MM.1S (cell line): ENCODE measurements at regions not wholly inside any gene's neighbourhood (a gene's known extent, or its start where the extent isn't known, plus 50 kb on each side); places are given as distances from the start of the nearest gene placed in this dataset.

Source experiments
- DNase-seq: peaks from one replicate; pipeline ENCODE4 v3.0.0-alpha.2; 2015
- H2AFZ ChIP-seq: fragments of 300-600 bp; sonication (generic); 2 replicates; pipeline ENCODE4 v1.6.0; 2016; ENCODE audit warnings: antibody characterized with exemption, low read length
- H3F3A ChIP-seq: fragments of 300-600 bp; sonication (generic); 2 replicates; pipeline ENCODE4 v1.6.1; 2016; ENCODE audit warnings: mild to moderate bottlenecking, antibody characterized with exemption, low read length, moderate library complexity, mixed read lengths; ENCODE audit not compliant: insufficient read depth
- H3K27ac ChIP-seq: fragments of 300-600 bp; sonication (generic); 2 replicates; pipeline ENCODE4 v1.5.1; 2016; ENCODE audit warnings: mild to moderate bottlenecking, low read length
- H3K27me3 ChIP-seq: fragments of 300-600 bp; sonication (generic); replicated peaks from 2 replicates; pipeline ENCODE4 v1.6.0; 2016; ENCODE audit warnings: low read length; ENCODE audit not compliant: insufficient read depth
- H3K36me3 ChIP-seq: fragments of 300-600 bp; sonication (generic); replicated peaks from 2 replicates; pipeline ENCODE4 v1.6.1; 2016; ENCODE audit warnings: mild to moderate bottlenecking, low read length, mixed read lengths; ENCODE audit not compliant: insufficient read depth
- H3K4me1 ChIP-seq: fragments of 300-600 bp; sonication (generic); 2 replicates; pipeline ENCODE4 v1.6.1; 2016; ENCODE audit warnings: low read length, mixed read lengths
- H3K4me2 ChIP-seq: fragments of 300-600 bp; sonication (generic); 2 replicates; pipeline ENCODE4 v1.6.0; 2016; ENCODE audit warnings: low read depth, low read length
- H3K4me3 ChIP-seq: fragments of 300-600 bp; sonication (generic); 2 replicates; pipeline ENCODE4 v1.5.1; 2016; ENCODE audit warnings: low read length, mixed read lengths
- H3K79me2 ChIP-seq: fragments of 300-600 bp; sonication (generic); 2 replicates; pipeline ENCODE4 v1.6.1; 2016; ENCODE audit warnings: mixed run types, low read length, mixed read lengths
- H3K9ac ChIP-seq: fragments of 300-600 bp; sonication (generic); 2 replicates; pipeline ENCODE4 v1.6.1; 2016; ENCODE audit warnings: low read length, mixed read lengths
- H3K9me2 ChIP-seq: fragments of 300-600 bp; sonication (generic); replicated peaks from 2 replicates; pipeline ENCODE4 v1.6.1; 2016; ENCODE audit warnings: mild to moderate bottlenecking, low read length, mixed read lengths; ENCODE audit not compliant: insufficient read depth
- H3K9me3 ChIP-seq: fragments of 300-600 bp; sonication (generic); replicated peaks from 2 replicates; pipeline ENCODE4 v1.6.1; 2016; ENCODE audit warnings: mild to moderate bottlenecking, low read length, mixed read lengths; ENCODE audit not compliant: insufficient read depth
- H4K20me1 ChIP-seq: fragments of 300-600 bp; sonication (generic); 2 replicates; pipeline ENCODE4 v1.6.1; 2016; ENCODE audit warnings: mild to moderate bottlenecking, low read length, moderate library complexity, mixed read lengths; ENCODE audit not compliant: insufficient read depth
- EZH2 ChIP-seq: fragments of 300-600 bp; sonication (generic); optimal IDR thresholded peaks from 2 replicates; pipeline ENCODE3; 2017; ENCODE audit warnings: low read depth, mild to moderate bottlenecking, antibody characterized with exemption, low read length, mixed read lengths
- EZH2phosphoT487 ChIP-seq: fragments of 300-600 bp; sonication (generic); IDR thresholded peaks from 2 replicates; pipeline ENCODE4 v1.6.1; 2018; ENCODE audit warnings: antibody characterized with exemption, low read length
- TF ChIP-seq, protein P1 (sequence below): fragments of 300-600 bp; sonication (generic); IDR thresholded peaks from 2 replicates; pipeline ENCODE4 v1.5.1; 2016; ENCODE audit warnings: antibody characterized with exemption, low read length, mixed read lengths

DNA sequence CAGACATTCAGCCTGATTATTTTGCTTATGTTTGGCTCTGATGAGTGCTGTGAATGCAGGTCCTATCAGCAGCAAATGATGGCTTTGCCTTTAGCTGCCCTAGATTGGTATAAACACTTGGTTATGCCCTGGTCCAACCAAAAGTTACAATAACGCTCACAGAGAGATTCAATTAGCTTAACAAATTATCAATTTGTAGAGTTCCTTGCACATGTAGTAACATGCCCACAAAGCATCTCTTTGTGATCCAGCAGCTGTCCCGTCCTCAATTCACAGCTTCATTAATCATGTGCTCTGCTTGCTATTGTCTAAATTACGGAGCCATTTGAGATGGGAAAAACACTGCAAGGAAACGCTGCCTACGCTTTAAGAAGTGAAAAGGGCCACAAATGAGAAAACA, 457.9 kb downstream of the HDGFL1 start:
- H3K9me3 ChIP-seq, result no peaks in the 10 kb centered on the region
- no peak for DNase-seq
- no peaks in the 10 kb centered on the region for H3F3A ChIP-seq
- H3K4me3 ChIP-seq, result no peak overlapping the region
- no peaks in the 10 kb centered on the region for H3K79me2 ChIP-seq
- H3K36me3 ChIP-seq, result no peaks in the 10 kb centered on the region
- no peaks in the 10 kb centered on the region for H4K20me1 ChIP-seq
- no peaks in the 10 kb centered on the region for H3K27me3 ChIP-seq
- H3K9me2 ChIP-seq, result no peaks in the 10 kb centered on the region
- no peak overlapping the region for H3K9ac ChIP-seq
- no peak overlapping the region for H3K27ac ChIP-seq
- no peak overlapping the region for H2AFZ ChIP-seq
- H3K4me2 ChIP-seq, result no peak overlapping the region
- TF ChIP-seq, protein P1, sequence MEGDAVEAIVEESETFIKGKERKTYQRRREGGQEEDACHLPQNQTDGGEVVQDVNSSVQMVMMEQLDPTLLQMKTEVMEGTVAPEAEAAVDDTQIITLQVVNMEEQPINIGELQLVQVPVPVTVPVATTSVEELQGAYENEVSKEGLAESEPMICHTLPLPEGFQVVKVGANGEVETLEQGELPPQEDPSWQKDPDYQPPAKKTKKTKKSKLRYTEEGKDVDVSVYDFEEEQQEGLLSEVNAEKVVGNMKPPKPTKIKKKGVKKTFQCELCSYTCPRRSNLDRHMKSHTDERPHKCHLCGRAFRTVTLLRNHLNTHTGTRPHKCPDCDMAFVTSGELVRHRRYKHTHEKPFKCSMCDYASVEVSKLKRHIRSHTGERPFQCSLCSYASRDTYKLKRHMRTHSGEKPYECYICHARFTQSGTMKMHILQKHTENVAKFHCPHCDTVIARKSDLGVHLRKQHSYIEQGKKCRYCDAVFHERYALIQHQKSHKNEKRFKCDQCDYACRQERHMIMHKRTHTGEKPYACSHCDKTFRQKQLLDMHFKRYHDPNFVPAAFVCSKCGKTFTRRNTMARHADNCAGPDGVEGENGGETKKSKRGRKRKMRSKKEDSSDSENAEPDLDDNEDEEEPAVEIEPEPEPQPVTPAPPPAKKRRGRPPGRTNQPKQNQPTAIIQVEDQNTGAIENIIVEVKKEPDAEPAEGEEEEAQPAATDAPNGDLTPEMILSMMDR, result no peak
- TF ChIP-seq EZH2phosphoT487 (no peak), EZH2 (no peak)
- no peaks in the 10 kb centered on the region for H3K4me1 ChIP-seq

DNA sequence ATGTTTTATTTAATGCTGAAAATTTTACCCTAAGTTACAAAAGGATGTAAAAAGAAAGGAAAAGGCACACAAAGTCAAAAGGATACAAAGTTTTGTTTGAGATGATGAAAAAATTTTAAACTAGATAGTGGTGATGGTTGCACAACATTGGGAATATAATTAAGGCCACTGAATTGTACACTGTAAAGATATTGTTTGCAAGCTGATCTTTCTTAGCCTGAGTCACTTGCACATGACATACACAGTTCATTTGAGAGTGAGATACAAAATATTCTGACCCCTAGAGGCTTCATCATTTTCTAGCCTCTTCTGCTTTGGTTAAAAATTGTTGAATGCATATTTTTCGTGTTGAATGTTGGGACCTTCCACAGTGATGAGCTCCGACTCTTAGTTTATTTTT, 462.6 kb downstream of the HDGFL1 start:
- DNase-seq, result no peak
- no peaks in the 10 kb centered on the region for H3K9me2 ChIP-seq
- no peak overlapping the region for H3K4me3 ChIP-seq
- H3K9me3 ChIP-seq, result no peaks in the 10 kb centered on the region
- no peak overlapping the region for H3K27ac ChIP-seq
- no peaks in the 10 kb centered on the region for H3K36me3 ChIP-seq
- H3K27me3 ChIP-seq, result no peaks in the 10 kb centered on the region
- no peak overlapping the region for H2AFZ ChIP-seq
- H3K4me1 ChIP-seq, result no peaks in the 10 kb centered on the region
- H4K20me1 ChIP-seq, result no peaks in the 10 kb centered on the region
- TF ChIP-seq EZH2, result no peak
- no peak for TF ChIP-seq EZH2phosphoT487
- TF ChIP-seq, protein P1, result no peak
- no peaks in the 10 kb centered on the region for H3K79me2 ChIP-seq
- no peak overlapping the region for H3K9ac ChIP-seq
- no peak overlapping the region for H3K4me2 ChIP-seq
- H3F3A ChIP-seq, result no peaks in the 10 kb centered on the region

DNA sequence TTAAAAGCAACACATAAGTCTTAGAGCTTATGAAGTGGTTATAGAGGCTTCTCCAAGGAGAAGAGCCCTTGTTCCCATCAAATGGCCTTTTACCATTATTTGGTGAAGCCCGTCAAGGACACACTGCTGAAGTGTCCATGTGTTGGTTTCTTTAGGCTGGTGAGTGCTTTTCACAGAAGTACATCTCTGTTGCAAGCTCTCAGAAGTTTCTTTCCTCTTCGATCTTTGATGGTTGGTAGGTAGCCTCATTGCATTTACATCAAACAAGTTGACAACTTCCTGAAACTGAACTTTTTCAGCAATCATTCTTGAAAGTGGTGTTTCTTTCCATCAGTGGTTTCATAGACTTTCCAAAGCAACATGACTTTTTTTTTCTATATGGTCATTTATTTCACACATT, 465.6 kb downstream of the HDGFL1 start:
- Histone ChIP-seq H3K4me2 (no peak overlapping the region), H3K36me3 (no peaks in the 10 kb centered on the region), H2AFZ (no peak overlapping the region), H3F3A (no peaks in the 10 kb centered on the region), H4K20me1 (no peaks in the 10 kb centered on the region), H3K9me2 (no peaks in the 10 kb centered on the region), H3K27me3 (no peaks in the 10 kb centered on the region), H3K9ac (no peak overlapping the region), H3K9me3 (no peaks in the 10 kb centered on the region), H3K4me1 (no peaks in the 10 kb centered on the region), H3K79me2 (no peaks in the 10 kb centered on the region), H3K4me3 (no peak overlapping the region), H3K27ac (no peak overlapping the region)
- no peak for TF ChIP-seq EZH2
- TF ChIP-seq, protein P1, result no peak
- TF ChIP-seq EZH2phosphoT487, result no peak
- DNase-seq, result no peak

- Histone ChIP-seq H3K27ac (no peak overlapping the region), H3K27me3 (no peaks in the 10 kb centered on the region), H3K4me3 (no peak overlapping the region), H3K36me3 (no peaks in the 10 kb centered on the region), H3K4me2 (no peak overlapping the region), H3K9me2 (no peaks in the 10 kb centered on the region), H3F3A (no peaks in the 10 kb centered on the region), H3K79me2 (no peaks in the 10 kb centered on the region), H3K4me1 (no peaks in the 10 kb centered on the region), H3K9ac (no peak overlapping the region), H4K20me1 (no peaks in the 10 kb centered on the region), H3K9me3 (no peaks in the 10 kb centered on the region), H2AFZ (no peak overlapping the region)
- DNase-seq, result no peak
- TF ChIP-seq EZH2, result no peak
Observed at GRCh38 chr6:23036406-23036983, 467.1 kb downstream of the HDGFL1 start.
